Testis (tissue), 2 donors: ENCODE measurements at regions not wholly inside any gene's neighbourhood (a gene's known extent, or its start where the extent isn't known, plus 50 kb on each side); places are given as distances from the start of the nearest gene placed in this dataset.

ENCODE experiments used
- POLR2A ChIP-seq: fragments of 450-650 bp; IDR thresholded peaks from one replicate; pipeline ENCODE4 v1.6.1; 2017; ENCODE audit warnings: antibody characterized with exemption, mild to moderate bottlenecking, moderate library complexity
- TF ChIP-seq, protein P1 (sequence below), 3 experiments: fragments of 450-650 bp in 2 of 3; fragments of 200-600 bp in 1 of 3; sonication (generic) in 1 of 3; IDR thresholded peaks; one replicate each; pipeline ENCODE4 v1.5.1; 2016 to 2019; ENCODE audit warnings: antibody characterized with exemption in 3 of 3, mild to moderate bottlenecking in 2 of 3, moderate library complexity in 1 of 3

DNA sequence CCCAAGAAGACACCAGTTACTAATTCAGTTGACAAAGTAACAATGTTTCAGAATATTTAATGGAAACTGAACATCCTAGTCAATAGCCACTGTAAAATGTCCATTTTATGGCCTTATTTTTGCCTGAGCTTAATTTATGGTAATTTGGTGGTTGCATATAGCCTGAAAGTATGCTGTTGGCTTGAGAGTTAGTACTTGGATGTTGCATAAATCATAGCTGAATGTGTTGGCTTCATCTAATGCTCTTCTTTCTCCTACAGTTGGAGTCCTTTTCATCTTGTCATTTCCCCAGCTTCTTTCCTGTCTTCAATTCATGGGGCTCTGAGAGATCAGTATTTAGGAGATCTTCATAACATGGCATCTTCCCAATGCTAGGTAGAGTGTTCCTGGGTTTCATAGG is 164.6 kb downstream of the MAT2B start:
- TF ChIP-seq, protein P1, sequence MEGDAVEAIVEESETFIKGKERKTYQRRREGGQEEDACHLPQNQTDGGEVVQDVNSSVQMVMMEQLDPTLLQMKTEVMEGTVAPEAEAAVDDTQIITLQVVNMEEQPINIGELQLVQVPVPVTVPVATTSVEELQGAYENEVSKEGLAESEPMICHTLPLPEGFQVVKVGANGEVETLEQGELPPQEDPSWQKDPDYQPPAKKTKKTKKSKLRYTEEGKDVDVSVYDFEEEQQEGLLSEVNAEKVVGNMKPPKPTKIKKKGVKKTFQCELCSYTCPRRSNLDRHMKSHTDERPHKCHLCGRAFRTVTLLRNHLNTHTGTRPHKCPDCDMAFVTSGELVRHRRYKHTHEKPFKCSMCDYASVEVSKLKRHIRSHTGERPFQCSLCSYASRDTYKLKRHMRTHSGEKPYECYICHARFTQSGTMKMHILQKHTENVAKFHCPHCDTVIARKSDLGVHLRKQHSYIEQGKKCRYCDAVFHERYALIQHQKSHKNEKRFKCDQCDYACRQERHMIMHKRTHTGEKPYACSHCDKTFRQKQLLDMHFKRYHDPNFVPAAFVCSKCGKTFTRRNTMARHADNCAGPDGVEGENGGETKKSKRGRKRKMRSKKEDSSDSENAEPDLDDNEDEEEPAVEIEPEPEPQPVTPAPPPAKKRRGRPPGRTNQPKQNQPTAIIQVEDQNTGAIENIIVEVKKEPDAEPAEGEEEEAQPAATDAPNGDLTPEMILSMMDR (IDR thresholded peaks at IDR 0.05) = no peak
- TF ChIP-seq POLR2A = no peak
